OCI-LY3 (cell line): ENCODE measurements at regions not wholly inside any gene's neighbourhood (a gene's known extent, or its start where the extent isn't known, plus 50 kb on each side); places are given as distances from the start of the nearest gene placed in this dataset.
A peak's percentile ranks its signal among the peaks of the same experiment; 100 is the strongest.

Experiments
- H2AFZ ChIP-seq: fragments of 200-600, 300-600 bp; shearing (Covaris generic); 2 replicates; pipeline ENCODE4 v1.6.0; 2014; ENCODE audit warnings: antibody characterized with exemption, low read depth, low read length
- H3K27ac ChIP-seq: fragments of 200-600, 300-600 bp; sonication (generic); 2 replicates; pipeline ENCODE4 v1.5.1; 2014; ENCODE audit warnings: mild to moderate bottlenecking, low read length, moderate library complexity, mixed read lengths
- H3K27me3 ChIP-seq: fragments of 200-600, 300-600 bp; sonication (generic); 2 replicates; pipeline ENCODE4 v1.6.1; 2014; ENCODE audit warnings: low read depth, low read length, mixed read lengths
- H3K36me3 ChIP-seq: fragments of 200-600, 300-600 bp; sonication (generic); replicated peaks from 2 replicates; pipeline ENCODE3; 2014; ENCODE audit warnings: low read depth, low read length, mixed read lengths
- H3K4me1 ChIP-seq: fragments of 300-600, 200-600 bp; sonication (generic); 2 replicates; pipeline ENCODE4 v1.6.1; 2014; ENCODE audit warnings: low read length, mixed read lengths
- H3K4me2 ChIP-seq: fragments of 200-600, 300-600 bp; sonication (generic); 2 replicates; pipeline ENCODE4 v1.6.1; 2014; ENCODE audit warnings: low read length, mixed read lengths
- H3K4me3 ChIP-seq: fragments of 300-600, 200-600 bp; sonication (generic); 2 replicates; pipeline ENCODE4 v1.5.1; 2014; ENCODE audit warnings: antibody characterized with exemption, mild to moderate bottlenecking, low read length, moderate library complexity
- H3K79me2 ChIP-seq: fragments of 300-600, 200-600 bp; shearing (Covaris generic); 2 replicates; pipeline ENCODE4 v1.6.1; 2014; ENCODE audit warnings: mild to moderate bottlenecking, low read length, mixed read lengths
- H3K9ac ChIP-seq: fragments of 300-600, 200-600 bp; shearing (Covaris generic); 2 replicates; pipeline ENCODE4 v1.6.0; 2014; ENCODE audit warnings: mild to moderate bottlenecking, low read length, moderate library complexity
- H3K9me3 ChIP-seq: fragments of 200-600, 300-600 bp; shearing (Covaris generic); 2 replicates; pipeline ENCODE4 v1.6.1; 2014; ENCODE audit warnings: low read length, mixed read lengths; ENCODE audit not compliant: insufficient read depth
- H4K20me1 ChIP-seq: fragments of 200-600, 300-600 bp; sonication (generic); 2 replicates; pipeline ENCODE4 v1.6.1; 2016; ENCODE audit warnings: low read length, mixed read lengths; ENCODE audit not compliant: insufficient read depth
- EZH2phosphoT487 ChIP-seq: fragments of 200-600 bp; shearing (Covaris generic); IDR thresholded peaks from 2 replicates; pipeline ENCODE4 v1.6.1; 2018; ENCODE audit warnings: antibody characterized with exemption, mixed run types, low read depth
- TF ChIP-seq, protein P1 (sequence below): fragments of 200-600, 300-600 bp; sonication (generic); IDR thresholded peaks from 2 replicates; pipeline ENCODE4 v1.5.1; 2014; ENCODE audit warnings: antibody characterized with exemption, low read length, low read depth

DNA sequence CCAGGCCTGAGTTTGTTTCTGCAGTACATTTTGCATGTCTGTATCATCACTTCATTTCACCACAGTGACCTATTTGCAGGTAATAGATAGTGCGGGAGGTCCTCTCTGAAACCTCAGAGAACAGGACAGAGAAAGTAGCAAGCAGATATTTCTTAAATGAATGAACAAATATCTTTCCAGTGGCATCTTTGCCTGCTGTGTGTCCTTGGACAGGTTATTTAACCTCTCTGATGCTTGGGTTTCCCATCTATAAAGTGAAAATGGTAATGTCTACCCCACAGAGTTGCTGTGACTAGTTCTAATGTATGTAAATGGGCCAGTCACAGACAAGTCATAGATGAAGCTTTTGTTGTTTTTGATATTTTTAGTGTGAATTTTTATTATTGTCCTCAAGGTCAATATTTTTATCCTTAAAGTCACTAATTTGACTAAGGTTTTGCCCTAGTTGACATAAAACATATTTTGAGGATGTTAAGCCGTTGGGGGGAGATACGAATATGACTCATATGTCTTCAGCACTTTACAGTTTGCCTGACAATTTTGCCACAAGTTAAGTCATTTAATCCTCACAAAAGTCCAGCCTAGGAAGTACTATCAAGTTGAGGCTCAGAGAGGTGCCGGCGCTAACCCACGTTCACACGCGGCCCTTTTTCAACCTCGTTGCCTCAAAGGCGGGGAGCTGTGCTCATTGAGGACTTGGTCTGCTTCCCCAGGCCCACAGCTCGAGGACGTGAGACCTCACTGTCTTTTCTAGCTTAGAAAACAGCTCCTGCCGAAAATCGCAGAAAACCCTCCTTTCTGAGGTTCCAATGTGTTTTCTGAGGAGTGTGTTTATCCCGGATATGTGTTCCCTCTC lies 126.7 kb upstream of the STX18 start:
- Histone ChIP-seq H4K20me1 (no peaks in the 10 kb centered on the region; the same call in 1 of the 2 replicates), H3K4me1 (peaks cover 22% of the 10 kb centered on the region), H3K4me3 (peak overlapping the region; percentile 53), H3K79me2 (no peaks in the 10 kb centered on the region), H3K9me3 (no peaks in the 10 kb centered on the region), H3K9ac (peak overlapping the region; percentile 39; the same call in 1 of the 2 replicates), H3K4me2 (peak overlapping the region; percentile 60), H3K27ac (peak overlapping the region; percentile 4; the same call in 1 of the 2 replicates), H2AFZ (0 out of 2 replicates have a peak overlapping the region, but pooled peaks have one; percentile 11), H3K27me3 (no peaks in the 10 kb centered on the region), H3K36me3 (no peaks in the 10 kb centered on the region)
- TF ChIP-seq, protein P1, sequence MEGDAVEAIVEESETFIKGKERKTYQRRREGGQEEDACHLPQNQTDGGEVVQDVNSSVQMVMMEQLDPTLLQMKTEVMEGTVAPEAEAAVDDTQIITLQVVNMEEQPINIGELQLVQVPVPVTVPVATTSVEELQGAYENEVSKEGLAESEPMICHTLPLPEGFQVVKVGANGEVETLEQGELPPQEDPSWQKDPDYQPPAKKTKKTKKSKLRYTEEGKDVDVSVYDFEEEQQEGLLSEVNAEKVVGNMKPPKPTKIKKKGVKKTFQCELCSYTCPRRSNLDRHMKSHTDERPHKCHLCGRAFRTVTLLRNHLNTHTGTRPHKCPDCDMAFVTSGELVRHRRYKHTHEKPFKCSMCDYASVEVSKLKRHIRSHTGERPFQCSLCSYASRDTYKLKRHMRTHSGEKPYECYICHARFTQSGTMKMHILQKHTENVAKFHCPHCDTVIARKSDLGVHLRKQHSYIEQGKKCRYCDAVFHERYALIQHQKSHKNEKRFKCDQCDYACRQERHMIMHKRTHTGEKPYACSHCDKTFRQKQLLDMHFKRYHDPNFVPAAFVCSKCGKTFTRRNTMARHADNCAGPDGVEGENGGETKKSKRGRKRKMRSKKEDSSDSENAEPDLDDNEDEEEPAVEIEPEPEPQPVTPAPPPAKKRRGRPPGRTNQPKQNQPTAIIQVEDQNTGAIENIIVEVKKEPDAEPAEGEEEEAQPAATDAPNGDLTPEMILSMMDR = no peak
- no peak for TF ChIP-seq EZH2phosphoT487

DNA sequence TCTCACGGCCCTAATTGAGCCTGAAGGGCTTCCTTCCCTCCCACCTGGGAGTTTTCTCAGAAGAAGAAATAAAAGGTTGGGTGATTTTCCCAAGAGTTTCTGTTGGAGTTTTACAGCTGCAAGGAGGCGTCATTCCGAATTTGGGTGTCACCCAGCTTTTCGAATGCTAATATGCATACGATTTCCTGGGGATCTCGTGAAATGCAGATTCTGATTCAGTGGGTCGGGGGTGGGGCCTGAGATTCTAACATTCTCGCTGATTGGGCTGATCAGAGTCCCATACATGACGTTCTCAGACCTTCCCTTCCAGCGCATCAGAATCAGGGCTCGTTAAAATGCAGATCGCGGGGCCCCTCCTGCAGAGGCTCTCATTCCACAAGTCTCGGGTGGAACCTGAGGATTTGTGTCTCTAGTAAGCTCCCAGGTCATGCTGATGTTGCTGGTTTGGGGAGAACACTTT lies 125.8 kb upstream of the STX18 start:
- Histone ChIP-seq H3K4me3 (no peak overlapping the region), H4K20me1 (no peaks in the 10 kb centered on the region; the same call in 1 of the 2 replicates), H3K4me1 (peaks cover 22% of the 10 kb centered on the region), H2AFZ (no peak overlapping the region), H3K9me3 (no peaks in the 10 kb centered on the region), H3K36me3 (no peaks in the 10 kb centered on the region), H3K9ac (no peak overlapping the region), H3K27ac (no peak overlapping the region), H3K4me2 (no peak overlapping the region), H3K79me2 (no peaks in the 10 kb centered on the region), H3K27me3 (no peaks in the 10 kb centered on the region)
- no peak for TF ChIP-seq EZH2phosphoT487
- TF ChIP-seq, protein P1 = no peak

DNA sequence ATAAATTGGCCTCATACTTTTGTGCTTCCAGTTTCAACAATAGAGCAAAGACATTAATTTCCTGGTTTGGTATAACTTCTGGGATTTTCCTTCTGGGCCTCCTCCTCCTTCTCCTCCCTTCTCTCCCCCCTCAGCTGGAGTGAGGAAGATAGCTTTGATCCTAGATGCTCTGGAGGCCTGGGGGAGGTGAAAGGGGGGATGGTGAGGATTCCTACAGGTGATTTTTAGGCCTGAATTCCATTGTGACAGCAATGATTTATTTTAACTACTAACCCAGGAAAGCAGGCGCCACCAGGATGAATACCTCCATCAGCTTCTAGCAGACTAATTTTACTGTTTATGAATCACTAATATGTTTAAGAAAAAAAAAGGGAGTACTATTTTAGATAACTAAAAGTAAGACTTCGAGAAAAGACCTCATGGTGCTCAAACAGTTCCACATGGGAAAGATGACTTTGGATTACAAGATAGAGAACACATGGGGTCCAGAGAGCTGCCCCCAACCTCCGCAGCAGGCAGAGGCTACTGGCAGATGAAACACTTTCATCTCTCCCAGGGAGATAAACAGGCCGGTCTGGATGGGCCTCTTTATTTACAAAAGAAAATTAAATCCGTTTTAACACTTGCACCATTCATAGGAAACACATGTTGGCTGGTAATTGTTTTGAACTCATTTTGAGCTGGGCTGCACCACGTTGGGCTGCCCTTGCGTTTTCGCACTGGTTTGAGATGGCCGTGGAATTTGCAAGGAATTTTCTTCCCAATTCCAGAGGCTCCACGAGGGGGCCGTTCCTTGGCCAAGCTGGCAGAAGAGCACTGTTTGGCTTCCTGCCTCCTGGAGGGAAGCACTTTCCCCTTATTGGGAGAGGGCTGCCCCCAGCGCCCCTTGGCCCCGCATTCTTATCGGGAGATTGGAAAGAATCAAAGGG lies 125.1 kb upstream of the STX18 start:
- Histone ChIP-seq H4K20me1 (no peaks in the 10 kb centered on the region; the same call in 1 of the 2 replicates), H3K4me2 (no peak overlapping the region), H3K9ac (no peak overlapping the region), H3K4me3 (no peak overlapping the region), H3K9me3 (no peaks in the 10 kb centered on the region), H3K27ac (no peak overlapping the region), H3K27me3 (no peaks in the 10 kb centered on the region), H2AFZ (no peak overlapping the region), H3K79me2 (no peaks in the 10 kb centered on the region), H3K4me1 (peaks cover 22% of the 10 kb centered on the region), H3K36me3 (no peaks in the 10 kb centered on the region)
- TF ChIP-seq, protein P1 = no peak
- no peak for TF ChIP-seq EZH2phosphoT487
